Heart left ventricle (tissue), 16 donors: ENCODE measurements at regions not wholly inside any gene's neighbourhood (a gene's known extent, or its start where the extent isn't known, plus 50 kb on each side); places are given as distances from the start of the nearest gene placed in this dataset.
"Not testable (repeated sequence)": the region's sequence is repeated elsewhere in the genome, so short reads cannot be mapped to it uniquely, and the experiment has no call there.

Source experiments
- ATAC-seq, 4 donors: fragments of 200-7000 bp; cut with Tn5 transposase; one replicate each; pipeline ENCODE4 v1.9.1; 2020 to 2022; ENCODE audit warnings: moderate library complexity in 4 of 4, mild to moderate bottlenecking in 3 of 4, moderate number of reproducible peaks in 1 of 4
- DNase-seq, 5 donors: peaks; one replicate each; pipeline ENCODE4 v3.0.0-alpha.2; 2020
- H3K27ac ChIP-seq, 12 donors: fragments of 200-600 bp; sonication (generic) in 4 of 12; one replicate each; pipeline versions ENCODE4 v1.5.0 to v1.8.0; 2016 to 2022; ENCODE audit warnings: mild to moderate bottlenecking in 2 of 12
- H3K27me3 ChIP-seq, 9 donors: fragments of 200-600 bp; sonication (generic) in 2 of 9; one replicate each; pipeline versions ENCODE4 v1.5.1 to v1.8.0; 2016 to 2022; ENCODE audit warnings: mild to moderate bottlenecking in 3 of 9
- H3K36me3 ChIP-seq, 9 donors: fragments of 200-600 bp; sonication (generic) in 2 of 9; one replicate each; pipeline versions ENCODE4 v1.5.0 to v1.8.0; 2018 to 2022; ENCODE audit warnings: mild to moderate bottlenecking in 2 of 9
- H3K4me1 ChIP-seq, 12 donors: fragments of 200-600 bp; sonication (generic) in 4 of 12; one replicate each; pipeline versions ENCODE4 v1.5.0 to v1.8.0; 2016 to 2022; ENCODE audit warnings: mild to moderate bottlenecking in 3 of 12
- H3K4me3 ChIP-seq, 12 donors: fragments of 200-600 bp; sonication (generic) in 4 of 12; one replicate each; pipeline versions ENCODE4 v1.5.0 to v1.8.0; 2017 to 2022; ENCODE audit warnings: mild to moderate bottlenecking in 9 of 12, moderate library complexity in 4 of 12
- H3K9me3 ChIP-seq, 12 donors: fragments of 200-600 bp; sonication (generic) in 4 of 12; one replicate each; pipeline versions ENCODE4 v1.5.0 to v1.8.0; 2016 to 2022; ENCODE audit warnings: mild to moderate bottlenecking in 1 of 12
- CTCF ChIP-seq, 12 donors: fragments of 200-600 bp; sonication (generic) in 4 of 12; IDR thresholded peaks; one replicate each; pipeline versions ENCODE4 v1.5.0 to v1.8.0; 2018 to 2022; ENCODE audit warnings: antibody characterized with exemption in 12 of 12, mild to moderate bottlenecking in 5 of 12
- POLR2A ChIP-seq, 2 donors: fragments of 450-650 bp; IDR thresholded peaks; one replicate each; pipeline ENCODE4 v1.6.1; 2017; ENCODE audit warnings: antibody characterized with exemption in 2 of 2, mild to moderate bottlenecking in 2 of 2, moderate library complexity in 2 of 2
- WGBS, 4 donors: extraction: QIAGEN DNeasy Blood & Tissue Kit in 2 of 4; methylation state at CpG; one replicate each; pipeline versions ENCODE4 v1.1.5 to v1.1.7; 2013 to 2018; 5-methylcytosine and 5-hydroxymethylcytosine counted together
- intact Hi-C, 10 donors: fragments of 100-400 bp; cut with DNase I; formaldehyde crosslinking; loops; one replicate each; pipeline versions ENCODE4 v1.11.1 to v1.14.2; 2022
- donor health status: ischemic (EF 13 %, LVEDD 7.1; RV severe dilation, severe dysfunction).
- donor health status: healthy with polysubstance abuse.
- donor health status: DM: no; HTN: yes; CAD: no.
- donor health status: DM: no; HTN: no; CAD: no.
- donor health status: ischemic (EF 25% LVEDD 6.9; RV normal size, moderate dysfunction).
- donor health status: ischemic (EF 25% LVEDD 5.7; RV mildly dilated, moderate dysfunction).
- donor health status: healthy.
- donor health status: DM: yes; HTN: yes; CAD: no.
- donor health status: ischemic (EF 35%, LVEDD 5.7; RV mildly dilated, moderate dysfunction).
- donor health status: nonischemic (EF 11% LVEDD 7.7; RV severe dilation, severe dysfunction).
- donor health status: DM: yes; HTN: yes; CAD: no.
- donor health status: PGD.
- donor health status: ischemic (EF 29% LVEDD 5.4; RV normal size, mild dysfunction).
- donor health status: nonischemic (EF 23%, LVEDD 6.1; RV moderate dilation, normal function).

- Histone ChIP-seq H3K9me3 (no peaks in the 10 kb centered on the region), H3K27ac (no peak overlapping the region), H3K4me3 (no peak overlapping the region), H3K4me1 (no peaks in the 10 kb centered on the region), H3K36me3 (no peaks in the 10 kb centered on the region), H3K27me3 (no peaks in the 10 kb centered on the region)
- WGBS, 4 donors, result 86 to 94% (median 92%) methylated on average over 5 of the region's 5 CpGs
- TF ChIP-seq POLR2A (IDR thresholded peaks at IDR 0.05) (no peak), CTCF (IDR thresholded peaks at IDR 0.05) (no peak)
- DNase-seq, result no peak
- intact Hi-C loops, result no loop called here
- no peak for ATAC-seq
Measured at GRCh38 chr4:149050840-149051239, 608.6 kb upstream of the NR3C2 start.

- Histone ChIP-seq H3K4me1 (no peaks in the 10 kb centered on the region), H3K9me3 (no peaks in the 10 kb centered on the region), H3K36me3 (no peaks in the 10 kb centered on the region), H3K27ac (no peak overlapping the region), H3K4me3 (no peak overlapping the region), H3K27me3 (no peaks in the 10 kb centered on the region)
- WGBS, 4 donors, result 91 to 92% (median 92%) methylated on average over 3 of the region's 3 CpGs
- no peak for DNase-seq
- intact Hi-C loops, result no loop called here
- TF ChIP-seq CTCF (IDR thresholded peaks at IDR 0.05) (no peak), POLR2A (IDR thresholded peaks at IDR 0.05) (no peak)
- ATAC-seq, result no peak
Measured at GRCh38 chr4:149048451-149049143, 606.4 kb upstream of the NR3C2 start.

- ATAC-seq (no peak), DNase-seq (no peak)
- no peaks in the 10 kb centered on the region for H3K9me3 ChIP-seq
- no peaks in the 10 kb centered on the region for H3K4me1 ChIP-seq
- H3K36me3 ChIP-seq, result no peaks in the 10 kb centered on the region
- no peak for TF ChIP-seq POLR2A (IDR thresholded peaks at IDR 0.05)
- TF ChIP-seq CTCF (IDR thresholded peaks at IDR 0.05), result no peak
- no peak overlapping the region for H3K4me3 ChIP-seq
- no peak overlapping the region for H3K27ac ChIP-seq
- intact Hi-C loops, result no loop called here
- no peaks in the 10 kb centered on the region for H3K27me3 ChIP-seq
- WGBS, 4 donors, result 93 to 100% (median 96%) methylated on average over 2 of the region's 2 CpGs
Measured at GRCh38 chr4:149047368-149047767, 605.2 kb upstream of the NR3C2 start.

DNA sequence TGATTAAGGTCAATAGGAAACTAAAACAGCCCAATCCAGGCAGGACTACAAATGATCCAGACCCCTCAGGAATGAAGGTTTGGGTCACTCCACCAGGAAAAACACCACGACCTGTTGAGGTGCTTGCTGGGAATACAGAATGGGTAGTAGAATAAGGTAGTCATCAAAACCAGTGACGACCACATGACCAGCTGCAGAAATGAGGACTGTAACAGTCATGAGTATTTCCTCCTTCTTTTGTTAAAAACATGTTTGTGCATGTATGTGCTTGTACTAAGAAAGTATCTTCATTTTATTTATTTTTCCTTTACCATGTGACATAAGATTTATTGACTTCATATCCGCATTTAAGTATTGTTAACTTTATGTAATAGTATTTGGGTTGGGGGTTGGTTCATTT is 603.5 kb upstream of the NR3C2 start:
- no peaks in the 10 kb centered on the region for H3K36me3 ChIP-seq
- no peak overlapping the region for H3K27ac ChIP-seq
- DNase-seq (no peak), ATAC-seq (no peak)
- peaks cover 0 to 2% (median under 1%) of the 10 kb centered on the region in 12 donors for H3K9me3 ChIP-seq
- intact Hi-C loops, result no loop called here
- TF ChIP-seq POLR2A (IDR thresholded peaks at IDR 0.05), result no peak
- TF ChIP-seq CTCF (IDR thresholded peaks at IDR 0.05), result no peak
- H3K4me1 ChIP-seq, result no peaks in the 10 kb centered on the region
- H3K4me3 ChIP-seq, result no peak overlapping the region
- H3K27me3 ChIP-seq, result no peaks in the 10 kb centered on the region
- WGBS, 4 donors, result 79 to 85% (median 83%) methylated on average over 3 of the region's 3 CpGs

DNA sequence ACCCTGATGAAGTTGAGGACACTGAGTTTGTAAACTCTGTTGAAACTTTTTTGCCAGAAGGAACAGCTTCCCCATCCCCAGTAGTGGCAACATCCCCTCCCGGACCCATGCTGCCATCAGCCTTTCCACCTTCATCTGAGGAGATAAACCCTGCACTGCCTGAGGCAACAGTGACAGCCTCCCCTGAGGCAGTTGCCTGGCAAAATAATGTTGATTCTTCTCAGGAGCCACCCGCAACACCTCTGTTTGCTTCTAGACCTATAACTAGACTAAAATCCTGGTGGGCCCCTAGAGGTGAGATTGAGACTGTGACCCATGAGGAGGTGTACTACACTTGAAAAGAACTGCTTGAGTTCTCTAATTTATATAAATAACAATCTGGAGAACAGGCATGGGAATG is 597.6 kb upstream of the NR3C2 start:
- WGBS, 4 donors, result 83 to 100% (median 93%) methylated on average over 2 of the region's 2 CpGs
- H3K4me3 ChIP-seq, H3K36me3 ChIP-seq, H3K27ac ChIP-seq, DNase-seq, intact Hi-C loops, H3K4me1 ChIP-seq, H3K27me3 ChIP-seq, ATAC-seq: not testable (repeated sequence)
- H3K9me3 ChIP-seq, result peaks cover 0 to 13% (median 4%) of the 10 kb centered on the region in 12 donors
